A549 (cell line): ENCODE measurements at regions not wholly inside any gene's neighbourhood (a gene's known extent, or its start where the extent isn't known, plus 50 kb on each side); places are given as distances from the start of the nearest gene placed in this dataset.

Source experiments
- CTCF ChIP-seq: fragments of >200 bp; sonication (Bioruptor Twin); formaldehyde crosslinking; IDR thresholded peaks from 3 replicates; pipeline ENCODE4 v1.5.1; 2016
- FOSB ChIP-seq: fragments of 250-450 bp; sonication (Bioruptor Pico); IDR thresholded peaks from 2 replicates; pipeline ENCODE4 v1.5.0; 2020; ENCODE audit warnings: mild to moderate bottlenecking, moderate library complexity
- KDM5A ChIP-seq: fragments of 200-600 bp; sonication (generic); IDR thresholded peaks from 2 replicates; pipeline ENCODE4 v1.6.1; 2016; ENCODE audit warnings: antibody characterized with exemption, mild to moderate bottlenecking
- POLR2A ChIP-seq: IDR thresholded peaks from 2 replicates; pipeline ENCODE4 v1.6.1; 2012; ENCODE audit warnings: mild to moderate bottlenecking, low read length
- RAD21 ChIP-seq, 2 experiments: fragments of >200 bp in 1 of 2; sonication (Bioruptor Twin) in 1 of 2; formaldehyde crosslinking in 1 of 2; IDR thresholded peaks in 1 of 2; conservative IDR thresholded peaks in 1 of 2; 2 replicates in 1 of 2; 3 replicates in 1 of 2; pipeline ENCODE4 v1.6.1; 2012 to 2018; ENCODE audit warnings: inconsistent platforms in 1 of 2
- USF2 ChIP-seq: fragments of 450-650 bp; IDR thresholded peaks from 2 replicates; pipeline ENCODE4 v1.6.1; 2014; ENCODE audit warnings: antibody characterized with exemption
- ZFP36 ChIP-seq: fragments of 450-650 bp; IDR thresholded peaks from 2 replicates; pipeline ENCODE4 v1.6.1; 2014; ENCODE audit warnings: borderline replicate concordance; ENCODE audit not compliant: partially characterized antibody
- TF ChIP-seq, protein P1 (sequence below): IDR thresholded peaks from 2 replicates; pipeline ENCODE4 v1.6.1; 2012

- TF ChIP-seq CTCF: no peak
- TF ChIP-seq KDM5A: no peak
- TF ChIP-seq USF2: no peak
- TF ChIP-seq POLR2A: no peak
- TF ChIP-seq RAD21 (conservative IDR thresholded peaks at IDR 0.05 in 1 of 2, IDR thresholded peaks at IDR 0.05 in 1 of 2): no peak
- TF ChIP-seq ZFP36: no peak
- TF ChIP-seq FOSB (CRISPR knock-in tag): no peak
- TF ChIP-seq, protein P1, sequence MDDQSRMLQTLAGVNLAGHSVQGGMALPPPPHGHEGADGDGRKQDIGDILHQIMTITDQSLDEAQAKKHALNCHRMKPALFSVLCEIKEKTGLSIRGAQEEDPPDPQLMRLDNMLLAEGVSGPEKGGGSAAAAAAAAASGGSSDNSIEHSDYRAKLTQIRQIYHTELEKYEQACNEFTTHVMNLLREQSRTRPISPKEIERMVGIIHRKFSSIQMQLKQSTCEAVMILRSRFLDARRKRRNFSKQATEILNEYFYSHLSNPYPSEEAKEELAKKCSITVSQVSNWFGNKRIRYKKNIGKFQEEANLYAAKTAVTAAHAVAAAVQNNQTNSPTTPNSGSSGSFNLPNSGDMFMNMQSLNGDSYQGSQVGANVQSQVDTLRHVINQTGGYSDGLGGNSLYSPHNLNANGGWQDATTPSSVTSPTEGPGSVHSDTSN: no peak
Observed at GRCh38 chr6:10303608-10304506, 111.0 kb downstream of the TFAP2A start.
